ENCODE measurements at regions not wholly inside any gene's neighbourhood (a gene's known extent, or its start where the extent isn't known, plus 50 kb on each side); places are given as distances from the start of the nearest gene placed in this dataset.

GRCh38 chr2:220075835-220076234 lies 448.4 kb downstream of the SLC4A3 start:
- Histone ChIP-seq H3K79me2 (ENCODE audit: insufficient read depth, low read length) (no peaks in the 10 kb centered on the region), H3K36me3 (replicated peaks in 1 of 2; ENCODE audit: control insufficient read depth in 1 of 2, insufficient read depth in 2 of 2, low read length in 2 of 2) (no peaks in the 10 kb centered on the region), H3K27ac (ENCODE audit: extremely low read length, insufficient read depth, low read length) (no peak overlapping the region), H3K9me3 (ENCODE audit: low read length) (no peaks in the 10 kb centered on the region), H3K9ac (ENCODE audit: insufficient read depth, low read depth, low read length) (no peak overlapping the region), H3K4me1 (ENCODE audit: insufficient read depth, low read length) (no peaks in the 10 kb centered on the region), H3K27me3 (ENCODE audit: control insufficient read depth in 1 of 2, insufficient read depth in 2 of 2, low read length in 2 of 2) (peaks cover 0 to 39% of the 10 kb centered on the region in 2 experiments; a peak in 4 of 5 replicates), H3K4me2 (ENCODE audit: low read depth, low read length) (no peak overlapping the region), H4K20me1 (ENCODE audit: insufficient read depth, low read length) (no peaks in the 10 kb centered on the region), H3K4me3 (replicated peaks in 1 of 3; ENCODE audit: insufficient read depth in 1 of 3, low read depth in 2 of 3, low read length in 3 of 3) (no peak overlapping the region), H2AFZ (ENCODE audit: low read length) (no peak overlapping the region)
- WGBS (ENCODE audit: low lambda C conversion rate): 0% methylated on average over 1 of the region's 1 CpG
- TF ChIP-seq TP53 (CRISPR knock-in tag; conservative IDR thresholded peaks at IDR 0.05) (no peak), ETS1 (CRISPR knock-in tag; IDR thresholded peaks at IDR 0.05) (no peak), NFIB (CRISPR knock-in tag; IDR thresholded peaks at IDR 0.05; ENCODE audit: borderline replicate concordance) (no peak), GPBP1L1 (CRISPR knock-in tag; IDR thresholded peaks at IDR 0.05) (no peak), HNRNPK (IDR thresholded peaks at IDR 0.05; ENCODE audit: low read depth, low read length, poor library complexity, severe bottlenecking) (no peak), CSRNP2 (CRISPR knock-in tag; conservative IDR thresholded peaks at IDR 0.05; ENCODE audit: low read depth) (no peak), AHR (CRISPR knock-in tag; IDR thresholded peaks at IDR 0.05) (no peak), CBX2 (IDR thresholded peaks at IDR 0.05; ENCODE audit: low read depth, low read length) (no peak), CBX2 (CRISPR knock-in tag; IDR thresholded peaks at IDR 0.05; ENCODE audit: low read depth) (no peak), ZNF431 (CRISPR knock-in tag; IDR thresholded peaks at IDR 0.05; ENCODE audit: borderline replicate concordance, low read depth) (no peak), STAT5B (CRISPR knock-in tag; IDR thresholded peaks at IDR 0.05) (no peak), ZNF235 (CRISPR knock-in tag; IDR thresholded peaks at IDR 0.05; ENCODE audit: borderline replicate concordance) (no peak), GTF2F1 (IDR thresholded peaks at IDR 0.05; ENCODE audit: low read length) (no peak), ZNF296 (CRISPR knock-in tag; conservative IDR thresholded peaks at IDR 0.05) (no peak), SCMH1 (CRISPR knock-in tag; IDR thresholded peaks at IDR 0.05; ENCODE audit: borderline replicate concordance) (no peak), ZNF614 (CRISPR knock-in tag; IDR thresholded peaks at IDR 0.05; ENCODE audit: borderline replicate concordance) (no peak), ZNF333 (CRISPR knock-in tag; IDR thresholded peaks at IDR 0.05; ENCODE audit: borderline replicate concordance) (no peak), SP1 (IDR thresholded peaks at IDR 0.05) (no peak), SP1 (CRISPR knock-in tag; IDR thresholded peaks at IDR 0.05) (no peak), FOXK2 (IDR thresholded peaks at IDR 0.05) (no peak), CCDC6 (CRISPR knock-in tag; IDR thresholded peaks at IDR 0.05) (no peak), TRIM22 (IDR thresholded peaks at IDR 0.05) (no peak)
- ChIA-PET CTCF (ENCODE audit: low intra/inter-chr PET ratio, low total read pairs) (no interaction called here), POLR2A (no interaction called here)
- FAIRE-seq (no peak), ATAC-seq (no peak), DNase-seq (ENCODE audit: low spot score) (no peak)
- in situ Hi-C loops (cut with HindIII; ENCODE audit: extremely low pct_ligation_motif_present, low pct_unique_long_range_greater_than_20kb) (no loop called here), intact Hi-C loops (cut with micrococcal nuclease; ENCODE audit: unreplicated experiment) (no loop called here)
- no TSS peak for BruUV-seq (replicated peaks)
